Spleen (tissue), 7 donors: ENCODE measurements at regions not wholly inside any gene's neighbourhood (a gene's known extent, or its start where the extent isn't known, plus 50 kb on each side); places are given as distances from the start of the nearest gene placed in this dataset.

ENCODE experiments used
- POLR2A ChIP-seq, 3 donors: fragments of 450-650 bp; IDR thresholded peaks; one replicate each; pipeline ENCODE4 v1.5.1; 2017; ENCODE audit warnings: antibody characterized with exemption in 3 of 3, mild to moderate bottlenecking in 1 of 3
- POLR2AphosphoS5 ChIP-seq, 3 donors: sonication (generic); formaldehyde crosslinking; IDR thresholded peaks; one replicate each; pipeline ENCODE4 v1.5.1; 2017; ENCODE audit warnings: antibody characterized with exemption in 3 of 3
- TF ChIP-seq, protein P1 (sequence below), 11 experiments: fragments of 200-600 bp in 7 of 11; fragments of 450-650 bp in 4 of 11; sonication (generic) in 4 of 11; IDR thresholded peaks in 8 of 11; conservative IDR thresholded peaks in 3 of 11; 1 replicate in 7 of 11; 2 replicates in 4 of 11; pipeline versions ENCODE4 v1.4.0 to v1.8.0; 2016 to 2021; ENCODE audit warnings: antibody characterized with exemption in 11 of 11, inconsistent platforms in 4 of 11, mild to moderate bottlenecking in 1 of 11
- donor health status: DM: no; HTN: no; CAD: no; lungs with moderate emphysema.
- donor health status: DM: no; HTN: no; CAD: no.
- donor health status: DM: no; HTN: no; CAD: no.

DNA sequence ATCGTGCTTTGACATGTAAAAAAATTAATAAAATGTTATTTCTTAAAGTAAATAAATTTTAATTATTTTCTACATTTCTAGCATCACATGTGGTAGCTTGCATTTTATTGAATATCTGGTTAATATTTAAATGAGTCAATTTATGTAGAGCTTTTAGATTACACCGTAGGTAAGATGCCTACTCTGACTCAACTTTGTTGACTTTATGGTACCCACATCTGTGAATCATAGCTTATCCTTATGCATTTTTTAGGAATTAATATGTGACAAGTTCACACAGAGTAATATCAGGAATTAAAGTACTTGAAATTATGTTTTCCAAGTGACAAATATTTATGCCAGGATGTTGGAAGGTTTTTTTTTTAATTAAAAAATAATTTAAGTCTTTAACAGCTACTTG is 120.7 kb downstream of the LEPR start:
- no peak for TF ChIP-seq POLR2A (IDR thresholded peaks at IDR 0.05)
- TF ChIP-seq, protein P1, sequence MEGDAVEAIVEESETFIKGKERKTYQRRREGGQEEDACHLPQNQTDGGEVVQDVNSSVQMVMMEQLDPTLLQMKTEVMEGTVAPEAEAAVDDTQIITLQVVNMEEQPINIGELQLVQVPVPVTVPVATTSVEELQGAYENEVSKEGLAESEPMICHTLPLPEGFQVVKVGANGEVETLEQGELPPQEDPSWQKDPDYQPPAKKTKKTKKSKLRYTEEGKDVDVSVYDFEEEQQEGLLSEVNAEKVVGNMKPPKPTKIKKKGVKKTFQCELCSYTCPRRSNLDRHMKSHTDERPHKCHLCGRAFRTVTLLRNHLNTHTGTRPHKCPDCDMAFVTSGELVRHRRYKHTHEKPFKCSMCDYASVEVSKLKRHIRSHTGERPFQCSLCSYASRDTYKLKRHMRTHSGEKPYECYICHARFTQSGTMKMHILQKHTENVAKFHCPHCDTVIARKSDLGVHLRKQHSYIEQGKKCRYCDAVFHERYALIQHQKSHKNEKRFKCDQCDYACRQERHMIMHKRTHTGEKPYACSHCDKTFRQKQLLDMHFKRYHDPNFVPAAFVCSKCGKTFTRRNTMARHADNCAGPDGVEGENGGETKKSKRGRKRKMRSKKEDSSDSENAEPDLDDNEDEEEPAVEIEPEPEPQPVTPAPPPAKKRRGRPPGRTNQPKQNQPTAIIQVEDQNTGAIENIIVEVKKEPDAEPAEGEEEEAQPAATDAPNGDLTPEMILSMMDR (IDR thresholded peaks at IDR 0.05 in 8 of 11, conservative IDR thresholded peaks at IDR 0.05 in 3 of 11) = no peak
- no peak for TF ChIP-seq POLR2AphosphoS5 (IDR thresholded peaks at IDR 0.05)
